ENCODE measurements at regions not wholly inside any gene's neighbourhood (a gene's known extent, or its start where the extent isn't known, plus 50 kb on each side); places are given as distances from the start of the nearest gene placed in this dataset.

DNA sequence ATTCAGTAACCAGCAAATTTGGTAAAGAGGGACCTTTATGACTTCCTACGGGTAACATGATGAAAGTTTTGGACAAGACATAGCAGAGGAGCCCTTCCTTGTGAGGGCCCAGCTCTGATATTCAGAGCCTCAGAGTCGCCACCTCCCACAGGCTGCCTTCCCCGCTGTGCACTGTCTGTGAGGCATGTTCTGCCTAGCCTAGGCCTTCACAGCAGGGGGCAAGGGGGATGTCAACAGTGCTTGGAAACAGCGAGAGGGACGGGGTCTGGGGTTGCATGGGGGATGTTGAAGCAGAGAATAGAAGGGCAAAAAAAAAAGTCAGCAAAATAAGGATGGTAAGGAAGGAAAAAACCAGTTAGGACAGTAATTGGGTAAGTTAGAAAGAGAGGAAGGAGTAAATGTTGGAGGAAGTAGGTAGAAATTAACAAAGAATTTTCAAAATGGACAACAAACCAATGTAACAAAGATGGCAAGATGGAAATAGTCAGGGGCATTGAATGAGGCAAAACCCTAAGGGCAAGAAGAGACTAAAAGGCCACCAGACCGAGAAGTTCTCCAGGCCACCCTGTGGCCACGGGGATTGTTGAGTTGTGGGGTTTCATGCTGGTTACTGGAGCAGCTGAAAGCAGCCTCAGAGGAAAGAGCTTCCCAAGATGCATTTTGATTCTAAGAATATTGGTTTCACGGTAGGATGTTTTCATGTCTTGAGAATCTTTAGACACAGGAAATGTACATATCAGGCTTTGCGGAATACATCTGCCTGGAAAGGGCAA, 139.8 kb downstream of the LY86 start:
- TF ChIP-seq, protein P1, sequence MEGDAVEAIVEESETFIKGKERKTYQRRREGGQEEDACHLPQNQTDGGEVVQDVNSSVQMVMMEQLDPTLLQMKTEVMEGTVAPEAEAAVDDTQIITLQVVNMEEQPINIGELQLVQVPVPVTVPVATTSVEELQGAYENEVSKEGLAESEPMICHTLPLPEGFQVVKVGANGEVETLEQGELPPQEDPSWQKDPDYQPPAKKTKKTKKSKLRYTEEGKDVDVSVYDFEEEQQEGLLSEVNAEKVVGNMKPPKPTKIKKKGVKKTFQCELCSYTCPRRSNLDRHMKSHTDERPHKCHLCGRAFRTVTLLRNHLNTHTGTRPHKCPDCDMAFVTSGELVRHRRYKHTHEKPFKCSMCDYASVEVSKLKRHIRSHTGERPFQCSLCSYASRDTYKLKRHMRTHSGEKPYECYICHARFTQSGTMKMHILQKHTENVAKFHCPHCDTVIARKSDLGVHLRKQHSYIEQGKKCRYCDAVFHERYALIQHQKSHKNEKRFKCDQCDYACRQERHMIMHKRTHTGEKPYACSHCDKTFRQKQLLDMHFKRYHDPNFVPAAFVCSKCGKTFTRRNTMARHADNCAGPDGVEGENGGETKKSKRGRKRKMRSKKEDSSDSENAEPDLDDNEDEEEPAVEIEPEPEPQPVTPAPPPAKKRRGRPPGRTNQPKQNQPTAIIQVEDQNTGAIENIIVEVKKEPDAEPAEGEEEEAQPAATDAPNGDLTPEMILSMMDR (conservative IDR thresholded peaks at IDR 0.05) = no peak
- no peak for TF ChIP-seq ZFX (IDR thresholded peaks at IDR 0.05)
